Fibroblast of the aortic adventitia (primary cell): ENCODE measurements at regions not wholly inside any gene's neighbourhood (a gene's known extent, or its start where the extent isn't known, plus 50 kb on each side); places are given as distances from the start of the nearest gene placed in this dataset.

Source experiments
- DNase-seq: peaks from one replicate; pipeline ENCODE4 v3.0.0-alpha.2; 2010; ENCODE audit warnings: low read depth
- H3K4me3 ChIP-seq: 2 replicates; pipeline ENCODE4 v1.5.1; 2011; ENCODE audit warnings: low read depth, mild to moderate bottlenecking, control low read depth, low read length, moderate library complexity
- TF ChIP-seq, protein P1 (sequence below): IDR thresholded peaks from 2 replicates; pipeline ENCODE4 v1.5.1; 2011; ENCODE audit warnings: mild to moderate bottlenecking, low read length, control low read depth, inconsistent platforms; ENCODE audit not compliant: insufficient read depth

GRCh38 chr4:126859314-126859713 is 773.4 kb upstream of the INTU start:
- H3K4me3 ChIP-seq, result no peak overlapping the region
- TF ChIP-seq, protein P1, sequence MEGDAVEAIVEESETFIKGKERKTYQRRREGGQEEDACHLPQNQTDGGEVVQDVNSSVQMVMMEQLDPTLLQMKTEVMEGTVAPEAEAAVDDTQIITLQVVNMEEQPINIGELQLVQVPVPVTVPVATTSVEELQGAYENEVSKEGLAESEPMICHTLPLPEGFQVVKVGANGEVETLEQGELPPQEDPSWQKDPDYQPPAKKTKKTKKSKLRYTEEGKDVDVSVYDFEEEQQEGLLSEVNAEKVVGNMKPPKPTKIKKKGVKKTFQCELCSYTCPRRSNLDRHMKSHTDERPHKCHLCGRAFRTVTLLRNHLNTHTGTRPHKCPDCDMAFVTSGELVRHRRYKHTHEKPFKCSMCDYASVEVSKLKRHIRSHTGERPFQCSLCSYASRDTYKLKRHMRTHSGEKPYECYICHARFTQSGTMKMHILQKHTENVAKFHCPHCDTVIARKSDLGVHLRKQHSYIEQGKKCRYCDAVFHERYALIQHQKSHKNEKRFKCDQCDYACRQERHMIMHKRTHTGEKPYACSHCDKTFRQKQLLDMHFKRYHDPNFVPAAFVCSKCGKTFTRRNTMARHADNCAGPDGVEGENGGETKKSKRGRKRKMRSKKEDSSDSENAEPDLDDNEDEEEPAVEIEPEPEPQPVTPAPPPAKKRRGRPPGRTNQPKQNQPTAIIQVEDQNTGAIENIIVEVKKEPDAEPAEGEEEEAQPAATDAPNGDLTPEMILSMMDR, result no peak
- no peak for DNase-seq

GRCh38 chr4:126859872-126860271 is 772.9 kb upstream of the INTU start:
- no peak overlapping the region for H3K4me3 ChIP-seq
- TF ChIP-seq, protein P1, result no peak
- DNase-seq, result no peak

DNA sequence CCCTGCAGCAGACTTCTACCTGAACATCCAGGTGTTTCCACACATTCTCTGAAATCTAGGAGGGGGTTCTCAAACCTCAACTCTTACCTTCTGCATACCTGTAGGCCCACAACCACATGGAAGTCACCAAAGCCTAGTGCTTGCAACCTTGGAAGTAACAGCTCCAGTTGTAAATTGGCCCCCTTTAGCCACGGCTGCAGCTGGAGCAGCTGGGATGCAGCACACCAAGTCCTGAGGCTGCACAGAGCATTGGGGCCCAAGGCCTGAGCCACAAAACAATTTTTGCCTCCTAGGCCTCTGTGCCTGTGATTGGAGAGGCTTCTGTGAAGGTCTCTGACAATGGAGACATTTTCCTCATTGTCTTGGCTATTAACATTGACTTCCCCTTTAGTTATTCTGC is 772.4 kb upstream of the INTU start:
- no peak overlapping the region for H3K4me3 ChIP-seq
- TF ChIP-seq, protein P1, result no peak
- no peak for DNase-seq

- H3K4me3 ChIP-seq, result no peak overlapping the region
- TF ChIP-seq, protein P1, result no peak
- DNase-seq, result no peak
Measured at GRCh38 chr4:126869967-126870366, 762.8 kb upstream of the INTU start.

GRCh38 chr4:126871810-126872209 is 760.9 kb upstream of the INTU start:
- TF ChIP-seq, protein P1, result no peak
- no peak for DNase-seq

DNA sequence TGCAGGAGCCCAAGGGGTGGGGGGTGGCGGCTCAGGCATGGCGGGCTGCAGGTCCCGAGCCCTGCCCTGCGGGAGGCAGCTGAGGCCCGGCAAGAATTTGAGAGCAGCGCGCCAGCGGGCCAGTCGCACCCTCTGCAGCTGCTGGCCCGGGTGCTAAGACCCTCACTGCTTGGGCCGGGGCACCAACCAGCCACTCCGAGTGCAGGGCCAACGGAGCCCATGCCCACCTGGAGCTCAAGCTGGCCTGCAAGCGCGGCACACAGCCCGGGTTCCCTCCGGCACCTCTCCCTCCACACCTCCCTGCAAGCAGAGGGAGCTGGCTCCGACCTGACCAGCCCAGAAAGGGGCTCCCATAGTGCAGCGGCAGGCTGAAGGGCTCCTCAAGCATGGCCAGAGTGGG is 758.2 kb upstream of the INTU start:
- no peak for DNase-seq
- TF ChIP-seq, protein P1, result no peak
- no peak overlapping the region for H3K4me3 ChIP-seq

More at GRCh38 chr4:126871810-126872209, 760.9 kb upstream of the INTU start:
- no peak overlapping the region for H3K4me3 ChIP-seq

- TF ChIP-seq, protein P1, result no peak
- DNase-seq, result peak; percentile 51
- H3K4me3 ChIP-seq, result no peak overlapping the region
Measured at GRCh38 chr4:126888968-126889367, 743.8 kb upstream of the INTU start.
